ENCODE measurements at regions not wholly inside any gene's neighbourhood (a gene's known extent, or its start where the extent isn't known, plus 50 kb on each side); places are given as distances from the start of the nearest gene placed in this dataset.

- DNase-seq = no peak
Measured at GRCh38 chr14:98458702-98459101, 813.3 kb downstream of the BCL11B start.

- no peak for DNase-seq
Measured at GRCh38 chr14:98462908-98463307, 809.1 kb downstream of the BCL11B start.

- DNase-seq = no peak
Measured at GRCh38 chr14:98466807-98467206, 805.2 kb downstream of the BCL11B start.

- no peak for DNase-seq
Measured at GRCh38 chr14:98470663-98471062, 801.3 kb downstream of the BCL11B start.

- no peak for DNase-seq
Measured at GRCh38 chr14:98474900-98475299, 797.1 kb downstream of the BCL11B start.

GRCh38 chr14:98477935-98478334 lies 794.1 kb downstream of the BCL11B start:
- DNase-seq = no peak

GRCh38 chr14:98489115-98489514 lies 782.9 kb downstream of the BCL11B start:
- DNase-seq = no peak

GRCh38 chr14:98494582-98494981 lies 777.4 kb downstream of the BCL11B start:
- no peak for DNase-seq

- no peak for DNase-seq
Measured at GRCh38 chr14:98498019-98498885, 773.7 kb downstream of the BCL11B start.

- DNase-seq = no peak
Measured at GRCh38 chr14:98501335-98501734, 770.7 kb downstream of the BCL11B start.

- no peak for DNase-seq
Measured at GRCh38 chr14:98501836-98502235, 770.2 kb downstream of the BCL11B start.

GRCh38 chr14:98503086-98503815 lies 768.7 kb downstream of the BCL11B start:
- DNase-seq = no peak

GRCh38 chr14:98507264-98507663 lies 764.7 kb downstream of the BCL11B start:
- DNase-seq = no peak

- DNase-seq = no peak
Measured at GRCh38 chr14:98510392-98510791, 761.6 kb downstream of the BCL11B start.

- DNase-seq = no peak
Measured at GRCh38 chr14:98512501-98513251, 759.3 kb downstream of the BCL11B start.

- DNase-seq = no peak
Measured at GRCh38 chr14:98513558-98513957, 758.4 kb downstream of the BCL11B start.

GRCh38 chr14:98514016-98514415 lies 758.0 kb downstream of the BCL11B start:
- no peak for DNase-seq

GRCh38 chr14:98536256-98536655 lies 735.7 kb downstream of the BCL11B start:
- no peak for DNase-seq

GRCh38 chr14:98542316-98542715 lies 729.7 kb downstream of the BCL11B start:
- DNase-seq = no peak

- DNase-seq = no peak
Measured at GRCh38 chr14:98543074-98543473, 728.9 kb downstream of the BCL11B start.

- no peak for DNase-seq
Measured at GRCh38 chr14:98544174-98544573, 727.8 kb downstream of the BCL11B start.

GRCh38 chr14:98545181-98545580 lies 726.8 kb downstream of the BCL11B start:
- no peak for DNase-seq

GRCh38 chr14:98548071-98548686 lies 723.8 kb downstream of the BCL11B start:
- no peak for DNase-seq

Measured in NCI-H1105 treated with DMSO at 0.1 percent for 48 hours (cell line).